Brain pericyte (primary cell): ENCODE measurements at regions not wholly inside any gene's neighbourhood (a gene's known extent, or its start where the extent isn't known, plus 50 kb on each side); places are given as distances from the start of the nearest gene placed in this dataset.

Experiments
- DNase-seq: peaks from one replicate; pipeline ENCODE4 v3.0.0-alpha.2; 2012; ENCODE audit warnings: low read depth, low spot score

- DNase-seq: peak; percentile 95
These were observed 114.5 kb upstream of the GUCY1A1 start for GRCh38 chr4:155552180-155552579.

GRCh38 chr4:155548173-155548572, 118.5 kb upstream of the GUCY1A1 start:
- no peak for DNase-seq

DNA sequence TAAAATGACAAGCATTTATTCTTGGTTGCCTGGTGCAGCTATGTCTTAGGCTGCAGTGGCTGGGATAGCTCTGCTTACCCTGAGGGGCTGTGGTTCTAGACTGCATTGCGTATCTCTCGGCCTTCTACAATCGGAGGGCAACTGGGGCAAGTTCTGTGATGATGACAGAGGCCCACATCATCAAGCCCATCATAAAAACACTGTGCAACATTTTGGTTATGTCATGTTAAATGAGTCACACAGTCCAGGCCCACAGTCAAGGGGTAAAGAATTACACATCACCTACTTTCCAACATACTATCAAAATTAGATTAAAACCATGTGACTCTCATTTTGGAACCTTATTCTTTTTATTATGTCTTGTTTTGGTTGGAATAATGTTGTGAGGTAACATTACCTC, 120.2 kb upstream of the GUCY1A1 start:
- no peak for DNase-seq

DNA sequence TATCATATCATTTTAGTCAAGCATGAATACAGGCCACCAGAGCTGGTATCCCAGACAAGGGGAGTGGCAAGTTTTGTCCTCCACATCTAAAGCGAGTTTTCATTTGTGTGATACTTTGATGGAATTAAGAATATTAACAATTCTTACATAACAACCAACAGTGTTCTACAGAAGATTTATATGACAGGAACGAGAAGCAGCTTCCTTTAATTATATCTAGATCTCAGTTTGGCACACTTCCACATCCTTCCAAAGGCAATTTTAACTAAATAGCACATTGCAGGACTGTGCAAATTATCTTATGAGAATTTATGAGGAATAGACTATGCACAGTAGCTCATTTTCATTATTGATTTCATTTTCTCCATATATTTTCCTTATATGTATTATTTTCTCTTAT, 121.2 kb upstream of the GUCY1A1 start:
- DNase-seq: no peak

GRCh38 chr4:155544547-155544946, 122.1 kb upstream of the GUCY1A1 start:
- no peak for DNase-seq

DNA sequence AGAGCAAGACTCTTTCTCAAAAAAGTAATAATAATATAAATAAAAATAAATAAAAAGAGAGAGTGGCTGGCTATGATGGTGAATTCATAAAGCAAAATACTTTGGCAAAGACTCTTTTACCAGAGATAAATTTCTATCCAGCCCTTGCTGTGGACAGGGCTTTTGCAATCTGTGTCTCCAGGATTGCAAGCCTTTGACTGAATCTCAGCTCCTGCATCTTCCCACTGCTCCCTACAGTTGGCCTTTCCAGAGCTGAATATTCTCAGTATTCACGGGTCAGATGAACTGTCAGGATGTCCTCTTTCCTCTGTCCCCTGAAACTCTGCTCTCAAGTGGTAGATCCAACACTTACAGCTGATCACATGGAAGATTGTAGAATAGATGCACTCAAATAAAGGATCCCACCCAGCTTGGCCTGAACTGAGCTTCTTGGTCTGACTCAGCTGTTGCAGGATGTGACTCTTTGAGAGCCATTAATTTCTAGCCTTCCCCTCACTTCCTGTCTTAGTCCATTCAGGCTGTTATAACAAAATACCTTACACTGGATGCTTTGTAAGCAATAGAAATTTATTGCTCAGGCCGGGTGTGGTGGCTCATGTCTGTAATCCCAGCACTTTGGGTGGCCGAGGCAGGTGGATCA, 123.4 kb upstream of the GUCY1A1 start:
- no peak for DNase-seq

DNA sequence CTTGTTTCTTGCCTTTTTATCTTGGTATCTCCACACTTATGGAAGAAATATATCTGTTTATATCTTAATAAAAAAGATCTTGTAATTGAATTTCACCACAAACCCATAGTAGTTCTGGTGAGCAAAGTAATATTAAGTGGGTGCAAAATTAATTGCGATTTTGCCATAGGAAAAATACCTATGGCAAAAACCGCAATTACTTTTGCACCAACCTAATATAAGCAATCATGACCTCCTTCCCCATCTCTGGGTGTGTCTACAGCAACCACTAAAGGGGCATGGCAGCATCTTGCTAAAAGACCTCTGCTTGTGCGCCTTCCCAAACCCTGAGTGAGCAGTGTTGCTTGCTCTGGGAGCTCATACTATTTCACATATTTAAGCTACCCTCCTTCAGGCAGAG, 124.2 kb upstream of the GUCY1A1 start:
- DNase-seq: no peak

- no peak for DNase-seq
These were observed 124.9 kb upstream of the GUCY1A1 start for GRCh38 chr4:155541716-155542115.

DNA sequence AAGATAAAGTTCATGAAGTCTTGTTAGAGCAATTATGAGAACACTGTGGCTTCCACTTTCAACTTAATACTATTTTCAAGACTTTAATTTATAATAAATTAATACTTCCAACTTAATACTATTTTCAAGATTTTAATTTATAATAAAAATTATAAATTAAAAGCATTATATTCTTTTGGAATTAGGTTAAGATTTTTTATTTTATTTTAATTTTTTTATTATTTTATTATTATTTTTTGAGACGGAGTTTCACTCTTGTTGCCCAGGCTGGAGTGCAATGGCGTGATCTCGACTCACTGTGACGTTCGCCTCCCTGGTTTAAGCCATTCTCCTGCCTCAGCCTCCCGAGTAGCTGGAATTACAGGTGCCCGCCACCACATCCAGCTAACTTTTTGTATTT, 126.0 kb upstream of the GUCY1A1 start:
- no peak for DNase-seq

GRCh38 chr4:155539746-155540145, 126.9 kb upstream of the GUCY1A1 start:
- peak; percentile 36 for DNase-seq

GRCh38 chr4:155535802-155536454, 130.7 kb upstream of the GUCY1A1 start:
- no peak for DNase-seq

- DNase-seq: no peak
These were observed 134.1 kb upstream of the GUCY1A1 start for GRCh38 chr4:155532373-155533085.

DNA sequence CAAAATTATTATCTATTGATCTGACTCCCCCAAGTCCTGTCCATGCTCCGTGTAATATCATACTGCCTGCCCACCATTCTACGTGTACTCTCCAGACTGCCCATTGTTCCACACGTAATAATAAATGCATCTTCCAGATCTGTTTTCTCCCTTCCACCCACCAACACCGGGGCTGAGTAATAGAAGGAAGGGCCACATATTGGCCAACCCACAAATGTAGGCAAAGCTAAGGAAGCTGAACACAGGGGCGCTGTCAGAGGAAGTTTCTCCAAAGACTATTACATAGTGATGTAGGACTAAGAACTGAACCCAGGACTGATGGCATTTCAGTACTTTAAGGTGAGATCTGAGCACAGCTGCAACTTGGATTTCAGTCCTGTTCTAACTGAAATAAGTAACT, 135.8 kb upstream of the GUCY1A1 start:
- DNase-seq: no peak

GRCh38 chr4:155530290-155530689, 136.4 kb upstream of the GUCY1A1 start:
- no peak for DNase-seq

- DNase-seq: no peak
These were observed 136.9 kb upstream of the GUCY1A1 start for GRCh38 chr4:155529716-155530115.

DNA sequence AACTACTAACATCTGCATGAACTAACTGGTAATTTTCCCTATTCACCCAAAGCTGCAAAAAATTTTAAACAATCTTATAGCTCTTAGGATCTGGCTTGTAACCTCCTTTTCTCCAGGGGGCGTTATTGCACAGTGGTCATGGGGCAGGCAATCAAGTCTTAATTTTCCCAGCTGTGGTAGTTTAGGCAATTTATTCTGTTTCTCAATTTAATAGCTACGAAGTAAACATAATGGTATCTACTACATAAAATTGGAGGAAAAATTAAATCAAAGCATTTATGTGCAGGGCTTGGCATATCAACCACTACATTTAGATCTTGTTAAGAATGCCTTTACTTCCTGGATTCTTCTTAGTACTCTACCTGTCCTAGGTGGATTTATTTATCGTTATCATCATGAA, 137.4 kb upstream of the GUCY1A1 start:
- DNase-seq: no peak

- DNase-seq: no peak
These were observed 140.0 kb upstream of the GUCY1A1 start for GRCh38 chr4:155526452-155527169.

DNA sequence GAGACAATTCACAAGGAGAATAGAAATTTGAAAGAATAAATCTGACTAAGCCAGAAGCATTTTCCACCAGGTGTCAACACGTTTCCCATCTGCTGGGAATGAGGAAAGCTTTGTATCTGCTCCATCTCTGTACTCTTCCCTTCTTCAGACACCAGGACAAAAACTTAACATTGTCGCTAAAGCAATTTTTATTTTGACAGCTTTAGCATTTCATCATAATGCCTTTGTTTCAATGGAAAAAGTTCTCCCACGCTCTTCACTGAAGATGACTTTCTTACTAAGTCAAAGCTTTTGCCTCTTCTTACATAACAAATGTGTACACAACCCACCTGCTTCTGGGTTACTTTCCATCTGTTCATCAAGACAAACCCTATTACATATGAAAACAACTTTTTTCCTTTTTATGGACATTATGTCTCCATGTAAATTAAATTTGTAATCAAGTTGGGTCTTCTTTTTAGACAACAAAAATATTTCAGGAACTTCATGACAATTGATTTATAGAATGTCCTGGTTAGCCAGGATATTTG, 141.7 kb upstream of the GUCY1A1 start:
- DNase-seq: no peak

DNA sequence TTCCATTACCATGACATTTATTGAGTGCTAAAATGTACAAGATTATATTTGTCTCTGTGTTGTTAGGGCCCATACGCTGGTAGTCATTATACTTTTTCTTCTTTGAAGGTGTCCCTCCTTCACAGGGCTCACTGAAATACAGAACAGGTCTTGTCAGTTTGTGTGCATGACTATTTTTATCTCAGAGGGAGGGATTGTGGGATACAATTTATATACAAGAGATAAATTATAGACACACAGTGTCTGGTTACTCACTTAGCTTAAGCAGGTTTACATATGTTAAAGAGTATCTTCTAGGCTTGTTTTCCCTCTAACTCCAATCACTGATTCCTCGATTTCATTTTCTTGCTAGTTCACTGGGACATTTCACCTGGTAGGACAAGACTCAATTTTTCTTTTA, 143.3 kb upstream of the GUCY1A1 start:
- DNase-seq: no peak

GRCh38 chr4:155522201-155522600, 144.4 kb upstream of the GUCY1A1 start:
- no peak for DNase-seq

- no peak for DNase-seq
These were observed 144.6 kb upstream of the MAP9 start for GRCh38 chr4:155521382-155521781.

- DNase-seq: no peak
These were observed 138.8 kb upstream of the MAP9 start for GRCh38 chr4:155515444-155516075.
